SU-DHL-6 (cell line): ENCODE measurements at regions not wholly inside any gene's neighbourhood (a gene's known extent, or its start where the extent isn't known, plus 50 kb on each side); places are given as distances from the start of the nearest gene placed in this dataset.

ENCODE experiments used
- H2AFZ ChIP-seq: fragments of 200-600 bp; sonication (generic); 2 replicates; pipeline ENCODE4 v1.6.1; 2014; ENCODE audit warnings: low read depth, mild to moderate bottlenecking, moderate library complexity, mixed read lengths, antibody characterized with exemption, low read length; ENCODE audit not compliant: severe bottlenecking
- H3F3A ChIP-seq: fragments of 200-600 bp; shearing (Covaris generic); 2 replicates; pipeline ENCODE4 v1.6.0; 2016; ENCODE audit warnings: antibody characterized with exemption, mild to moderate bottlenecking; ENCODE audit not compliant: insufficient read depth
- H3K27ac ChIP-seq: fragments of 200-600 bp; sonication (generic); 2 replicates; pipeline ENCODE4 v1.5.1; 2016; ENCODE audit warnings: low read depth, mild to moderate bottlenecking, low read length, moderate library complexity, mixed read lengths
- H3K27me3 ChIP-seq: fragments of 200-600 bp; sonication (generic), shearing (Covaris generic); 2 replicates; pipeline ENCODE4 v1.6.0; 2014; ENCODE audit warnings: mild to moderate bottlenecking, low read length
- H3K36me3 ChIP-seq: fragments of 200-600 bp; sonication (generic); 2 replicates; pipeline ENCODE4 v1.6.1; 2014; ENCODE audit warnings: mild to moderate bottlenecking, low read length, mixed read lengths
- H3K4me2 ChIP-seq: fragments of 300-600, 200-600 bp; shearing (Covaris generic), sonication (generic); 2 replicates; pipeline ENCODE4 v1.6.0; 2014; ENCODE audit warnings: low read length, low read depth, mild to moderate bottlenecking; ENCODE audit not compliant: poor library complexity, severe bottlenecking
- H3K4me3 ChIP-seq: fragments of 200-600 bp; sonication (generic); 2 replicates; pipeline ENCODE4 v1.5.1; 2014; ENCODE audit warnings: antibody characterized with exemption, low read length, mild to moderate bottlenecking, mixed read lengths; ENCODE audit not compliant: insufficient read depth, poor library complexity, severe bottlenecking
- H3K79me2 ChIP-seq: fragments of 200-600 bp; sonication (generic); 2 replicates; pipeline ENCODE4 v1.6.1; 2014; ENCODE audit warnings: mild to moderate bottlenecking, low read length, moderate library complexity; ENCODE audit not compliant: insufficient read depth
- H3K9ac ChIP-seq: fragments of 200-600 bp; sonication (generic); 2 replicates; pipeline ENCODE4 v1.7.0; 2014; ENCODE audit warnings: mild to moderate bottlenecking, low read length
- H3K9me2 ChIP-seq: fragments of 200-600 bp; sonication (generic); replicated peaks from 2 replicates; pipeline ENCODE4 v1.6.1; 2014; ENCODE audit warnings: low read length; ENCODE audit not compliant: insufficient read depth
- H3K9me3 ChIP-seq: fragments of 200-600 bp; sonication (generic); 2 replicates; pipeline ENCODE4 v1.6.1; 2014; ENCODE audit warnings: low read length, mixed read lengths; ENCODE audit not compliant: insufficient read depth
- H4K20me1 ChIP-seq: fragments of 200-600 bp; sonication (generic); 2 replicates; pipeline ENCODE4 v1.6.1; 2014; ENCODE audit warnings: low read depth, mild to moderate bottlenecking, antibody characterized with exemption, low read length, moderate library complexity, mixed read lengths
- CTCF ChIP-seq: fragments of 200-600 bp; sonication (generic); IDR thresholded peaks from one replicate; pipeline ENCODE4 v1.5.1; 2017; ENCODE audit warnings: antibody characterized with exemption, mild to moderate bottlenecking, low read length, moderate library complexity; ENCODE audit not compliant: insufficient read depth, poor library complexity, severe bottlenecking
- EZH2phosphoT487 ChIP-seq: fragments of 200-600 bp; sonication (generic), shearing (Covaris generic); conservative IDR thresholded peaks from 2 replicates; pipeline ENCODE4 v1.6.1; 2018; ENCODE audit warnings: mild to moderate bottlenecking, antibody characterized with exemption, low read length, moderate library complexity, mixed read lengths

- Histone ChIP-seq H3F3A (no peaks in the 10 kb centered on the region), H3K9me2 (no peaks in the 10 kb centered on the region), H3K27ac (no peak overlapping the region), H3K9ac (no peak overlapping the region), H3K4me3 (no peak overlapping the region), H4K20me1 (no peaks in the 10 kb centered on the region), H3K27me3 (no peaks in the 10 kb centered on the region), H3K9me3 (no peaks in the 10 kb centered on the region), H3K4me2 (no peak overlapping the region), H3K36me3 (no peaks in the 10 kb centered on the region), H2AFZ (no peak overlapping the region), H3K79me2 (no peaks in the 10 kb centered on the region)
- TF ChIP-seq CTCF (no peak), EZH2phosphoT487 (no peak)
These were observed 102.1 kb upstream of the FNDC3A start for GRCh38 chr13:48873587-48873986.

GRCh38 chr13:48874165-48874564 lies 101.5 kb upstream of the FNDC3A start:
- no peak overlapping the region for H2AFZ ChIP-seq
- H4K20me1 ChIP-seq, result no peaks in the 10 kb centered on the region
- no peaks in the 10 kb centered on the region for H3K9me3 ChIP-seq
- no peaks in the 10 kb centered on the region for H3K9me2 ChIP-seq
- no peaks in the 10 kb centered on the region for H3K36me3 ChIP-seq
- no peaks in the 10 kb centered on the region for H3K27me3 ChIP-seq
- H3F3A ChIP-seq, result no peaks in the 10 kb centered on the region
- TF ChIP-seq EZH2phosphoT487 (no peak), CTCF (no peak)
- H3K79me2 ChIP-seq, result no peaks in the 10 kb centered on the region
- no peak overlapping the region for H3K4me2 ChIP-seq
- H3K4me3 ChIP-seq, result no peak overlapping the region
- no peak overlapping the region for H3K9ac ChIP-seq
- no peak overlapping the region for H3K27ac ChIP-seq

GRCh38 chr13:48875047-48875446 lies 100.7 kb upstream of the FNDC3A start:
- H3K9ac ChIP-seq, result no peak overlapping the region
- H3K27me3 ChIP-seq, result no peaks in the 10 kb centered on the region
- no peaks in the 10 kb centered on the region for H3K9me3 ChIP-seq
- no peak overlapping the region for H2AFZ ChIP-seq
- H3K4me3 ChIP-seq, result no peak overlapping the region
- H3K36me3 ChIP-seq, result no peaks in the 10 kb centered on the region
- no peak overlapping the region for H3K27ac ChIP-seq
- H3K9me2 ChIP-seq, result no peaks in the 10 kb centered on the region
- H3K79me2 ChIP-seq, result no peaks in the 10 kb centered on the region
- no peak overlapping the region for H3K4me2 ChIP-seq
- TF ChIP-seq EZH2phosphoT487 (no peak), CTCF (no peak)
- no peaks in the 10 kb centered on the region for H3F3A ChIP-seq
- H4K20me1 ChIP-seq, result no peaks in the 10 kb centered on the region

- H3K4me3 ChIP-seq, result no peak overlapping the region
- H3K4me2 ChIP-seq, result no peak overlapping the region
- H3K27ac ChIP-seq, result no peak overlapping the region
- no peak overlapping the region for H2AFZ ChIP-seq
- H3K27me3 ChIP-seq, result no peaks in the 10 kb centered on the region
- H3K9ac ChIP-seq, result no peak overlapping the region
- TF ChIP-seq EZH2phosphoT487 (no peak), CTCF (no peak)
- H3K36me3 ChIP-seq, result no peaks in the 10 kb centered on the region
- no peaks in the 10 kb centered on the region for H3K9me2 ChIP-seq
- no peaks in the 10 kb centered on the region for H3K9me3 ChIP-seq
- H3F3A ChIP-seq, result no peaks in the 10 kb centered on the region
- H4K20me1 ChIP-seq, result no peaks in the 10 kb centered on the region
- H3K79me2 ChIP-seq, result no peaks in the 10 kb centered on the region
These were observed 99.4 kb upstream of the FNDC3A start for GRCh38 chr13:48876289-48876688.
